Spleen (tissue), 11 donors: ENCODE measurements at regions not wholly inside any gene's neighbourhood (a gene's known extent, or its start where the extent isn't known, plus 50 kb on each side); places are given as distances from the start of the nearest gene placed in this dataset.

ENCODE experiments used
- DNase-seq: peaks from one replicate; pipeline ENCODE4 v3.0.0-alpha.2; 2020
- H3K27ac ChIP-seq, 8 donors: fragments of 200-600 bp; sonication (generic) in 7 of 8; 1 replicate in 4 of 8; 2 replicates in 4 of 8; pipeline versions ENCODE4 v1.5.0 to v1.8.0; 2016 to 2021; ENCODE audit warnings: inconsistent platforms in 4 of 8, mild to moderate bottlenecking in 4 of 8, moderate library complexity in 1 of 8
- H3K27me3 ChIP-seq, 7 donors: fragments of 200-600 bp; sonication (generic) in 6 of 7; replicated peaks in 1 of 7; 1 replicate in 4 of 7; 2 replicates in 3 of 7; pipeline versions ENCODE4 v1.5.0 to v1.8.0; 2016 to 2021; ENCODE audit warnings: inconsistent platforms in 3 of 7, mild to moderate bottlenecking in 1 of 7
- H3K36me3 ChIP-seq, 6 donors: fragments of 200-600 bp; sonication (generic) in 5 of 6; 1 replicate in 4 of 6; 2 replicates in 2 of 6; pipeline versions ENCODE4 v1.5.0 to v1.8.0; 2016 to 2021; ENCODE audit warnings: inconsistent platforms in 2 of 6
- H3K4me1 ChIP-seq, 6 donors: fragments of 200-600 bp; sonication (generic) in 5 of 6; 1 replicate in 3 of 6; 2 replicates in 3 of 6; pipeline versions ENCODE4 v1.5.0 to v1.8.0; 2016 to 2021; ENCODE audit warnings: inconsistent platforms in 3 of 6
- H3K4me3 ChIP-seq, 8 donors: fragments of 200-600 bp; sonication (generic) in 7 of 8; 1 replicate in 4 of 8; 2 replicates in 4 of 8; pipeline versions ENCODE4 v1.5.0 to v1.8.0; 2016 to 2021; ENCODE audit warnings: inconsistent platforms in 4 of 8, mild to moderate bottlenecking in 4 of 8, moderate library complexity in 2 of 8
- H3K9me3 ChIP-seq, 8 donors: fragments of 200-600 bp; sonication (generic) in 7 of 8; 1 replicate in 4 of 8; 2 replicates in 4 of 8; pipeline versions ENCODE4 v1.5.0 to v1.8.0; 2016 to 2021; ENCODE audit warnings: inconsistent platforms in 4 of 8
- POLR2A ChIP-seq, 3 donors: fragments of 450-650 bp; IDR thresholded peaks; one replicate each; pipeline ENCODE4 v1.5.1; 2017; ENCODE audit warnings: antibody characterized with exemption in 3 of 3, mild to moderate bottlenecking in 1 of 3
- POLR2AphosphoS5 ChIP-seq, 3 donors: sonication (generic); formaldehyde crosslinking; IDR thresholded peaks; one replicate each; pipeline ENCODE4 v1.5.1; 2017; ENCODE audit warnings: antibody characterized with exemption in 3 of 3
- WGBS, 5 donors: extraction: QIAGEN DNeasy Blood & Tissue Kit in 3 of 5; methylation state at CpG; one replicate each; pipeline versions ENCODE4 v1.1.5 to v1.1.7; 2013 to 2018; 5-methylcytosine and 5-hydroxymethylcytosine counted together
- intact Hi-C: fragments of 100-400 bp; cut with DNase I; formaldehyde crosslinking; loops from one replicate; pipeline ENCODE4 v1.15.0; 2023; ENCODE audit warnings: low total_unique reads
- TF ChIP-seq, protein P1 (sequence below), 11 experiments: fragments of 200-600 bp in 7 of 11; fragments of 450-650 bp in 4 of 11; sonication (generic) in 4 of 11; IDR thresholded peaks in 8 of 11; conservative IDR thresholded peaks in 3 of 11; 1 replicate in 7 of 11; 2 replicates in 4 of 11; pipeline versions ENCODE4 v1.4.0 to v1.8.0; 2016 to 2021; ENCODE audit warnings: antibody characterized with exemption in 11 of 11, inconsistent platforms in 4 of 11, mild to moderate bottlenecking in 1 of 11
- donor health status: healthy with polysubstance abuse.
- donor health status: DM: no; HTN: no; CAD: no; lungs with moderate emphysema.
- donor health status: DM: no; HTN: no; CAD: no.
- donor health status: Bipolar disorder and iron deficiency.
- donor health status: healthy.
- donor health status: DM: no; HTN: no; CAD: no.
- donor health status: DM: yes; HTN: yes; CAD: no.

- intact Hi-C loops = no loop called here
- no peak overlapping the region for H3K27ac ChIP-seq
- H3K27me3 ChIP-seq = no peaks in the 10 kb centered on the region
- TF ChIP-seq, protein P1, sequence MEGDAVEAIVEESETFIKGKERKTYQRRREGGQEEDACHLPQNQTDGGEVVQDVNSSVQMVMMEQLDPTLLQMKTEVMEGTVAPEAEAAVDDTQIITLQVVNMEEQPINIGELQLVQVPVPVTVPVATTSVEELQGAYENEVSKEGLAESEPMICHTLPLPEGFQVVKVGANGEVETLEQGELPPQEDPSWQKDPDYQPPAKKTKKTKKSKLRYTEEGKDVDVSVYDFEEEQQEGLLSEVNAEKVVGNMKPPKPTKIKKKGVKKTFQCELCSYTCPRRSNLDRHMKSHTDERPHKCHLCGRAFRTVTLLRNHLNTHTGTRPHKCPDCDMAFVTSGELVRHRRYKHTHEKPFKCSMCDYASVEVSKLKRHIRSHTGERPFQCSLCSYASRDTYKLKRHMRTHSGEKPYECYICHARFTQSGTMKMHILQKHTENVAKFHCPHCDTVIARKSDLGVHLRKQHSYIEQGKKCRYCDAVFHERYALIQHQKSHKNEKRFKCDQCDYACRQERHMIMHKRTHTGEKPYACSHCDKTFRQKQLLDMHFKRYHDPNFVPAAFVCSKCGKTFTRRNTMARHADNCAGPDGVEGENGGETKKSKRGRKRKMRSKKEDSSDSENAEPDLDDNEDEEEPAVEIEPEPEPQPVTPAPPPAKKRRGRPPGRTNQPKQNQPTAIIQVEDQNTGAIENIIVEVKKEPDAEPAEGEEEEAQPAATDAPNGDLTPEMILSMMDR (IDR thresholded peaks at IDR 0.05 in 8 of 11, conservative IDR thresholded peaks at IDR 0.05 in 3 of 11) = peak in 1 of 11 experiments; percentile 11
- no peak for TF ChIP-seq POLR2A (IDR thresholded peaks at IDR 0.05)
- no peak for TF ChIP-seq POLR2AphosphoS5 (IDR thresholded peaks at IDR 0.05)
- no peak overlapping the region for H3K4me3 ChIP-seq
- no peak for DNase-seq
- no peaks in the 10 kb centered on the region for H3K4me1 ChIP-seq
- H3K9me3 ChIP-seq = no peaks in the 10 kb centered on the region
- 48 to 55% (median 50%) methylated on average over 2 of the region's 2 CpGs for WGBS, 5 donors
- no peaks in the 10 kb centered on the region for H3K36me3 ChIP-seq
Observed at GRCh38 chr2:52976143-52976949, 791.3 kb upstream of the CHAC2 start.

DNA sequence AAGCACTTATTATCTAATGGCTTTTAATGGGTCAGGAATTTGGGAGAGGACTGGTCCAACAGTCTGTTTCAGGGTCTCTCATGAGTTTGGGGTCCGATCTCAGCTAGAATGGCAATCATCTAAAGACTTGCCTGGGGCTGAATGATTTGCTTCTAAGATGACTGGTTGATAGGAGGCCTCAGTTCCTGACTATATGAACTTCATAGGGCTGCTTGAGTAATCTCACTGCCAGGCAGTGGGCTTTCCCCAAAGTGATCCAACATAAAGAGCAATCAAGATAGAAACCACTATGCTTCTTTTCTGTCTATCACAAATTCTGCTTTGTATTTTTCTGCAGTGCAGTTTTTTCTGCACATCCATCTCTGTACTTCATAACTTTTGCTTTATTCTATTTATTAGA lies 793.5 kb upstream of the CHAC2 start:
- TF ChIP-seq, protein P1 (IDR thresholded peaks at IDR 0.05 in 8 of 11, conservative IDR thresholded peaks at IDR 0.05 in 3 of 11) = no peak
- no peak for TF ChIP-seq POLR2AphosphoS5 (IDR thresholded peaks at IDR 0.05)
- no peak for TF ChIP-seq POLR2A (IDR thresholded peaks at IDR 0.05)
- H3K36me3 ChIP-seq = no peaks in the 10 kb centered on the region

GRCh38 chr2:52970642-52971041 lies 797.0 kb upstream of the CHAC2 start:
- H3K36me3 ChIP-seq = no peaks in the 10 kb centered on the region
- 57 to 69% (median 62%) methylated on average over 1 of the region's 1 CpG for WGBS, 5 donors
- intact Hi-C loops = no loop called here
- DNase-seq = no peak
- no peaks in the 10 kb centered on the region for H3K4me1 ChIP-seq
- H3K4me3 ChIP-seq = no peak overlapping the region
- no peaks in the 10 kb centered on the region for H3K27me3 ChIP-seq
- H3K27ac ChIP-seq = no peak overlapping the region
- TF ChIP-seq, protein P1 (IDR thresholded peaks at IDR 0.05 in 8 of 11, conservative IDR thresholded peaks at IDR 0.05 in 3 of 11) = no peak
- no peak for TF ChIP-seq POLR2AphosphoS5 (IDR thresholded peaks at IDR 0.05)
- TF ChIP-seq POLR2A (IDR thresholded peaks at IDR 0.05) = no peak
- H3K9me3 ChIP-seq = no peaks in the 10 kb centered on the region

More for the DNA sequence above, 793.5 kb upstream of the CHAC2 start:
- WGBS, 5 donors = 73 to 92% (median 85%) methylated on average over 1 of the region's 1 CpG
- intact Hi-C loops = no loop called here
- DNase-seq = no peak
- no peaks in the 10 kb centered on the region for H3K27me3 ChIP-seq
- no peaks in the 10 kb centered on the region for H3K9me3 ChIP-seq
- no peak overlapping the region for H3K27ac ChIP-seq
- H3K4me1 ChIP-seq = no peaks in the 10 kb centered on the region
- H3K4me3 ChIP-seq = no peak overlapping the region

DNA sequence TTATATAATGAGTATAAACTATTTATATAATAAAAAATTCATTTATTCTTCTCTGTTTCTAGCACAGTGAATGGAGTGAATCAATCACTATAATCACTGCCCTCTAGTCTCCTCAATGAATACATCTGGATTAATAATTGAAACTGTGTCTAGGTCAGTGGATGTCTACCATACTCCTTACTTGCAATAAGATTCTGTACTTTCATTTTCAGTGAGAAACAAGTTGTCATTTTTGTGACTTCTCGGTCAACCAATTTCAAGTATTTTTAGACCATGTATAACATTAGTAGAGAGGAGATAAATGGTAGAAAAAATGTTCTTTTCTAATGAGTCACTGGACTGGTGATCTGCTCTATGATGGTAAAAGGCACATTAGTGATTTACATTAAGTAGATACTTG lies 799.6 kb upstream of the CHAC2 start:
- 79 to 91% (median 84%) methylated on average over 1 of the region's 1 CpG for WGBS, 5 donors
- no peak overlapping the region for H3K27ac ChIP-seq
- no peak overlapping the region for H3K4me3 ChIP-seq
- H3K4me1 ChIP-seq = no peaks in the 10 kb centered on the region
- intact Hi-C loops = no loop called here
- H3K36me3 ChIP-seq = no peaks in the 10 kb centered on the region
- no peak for DNase-seq
- H3K9me3 ChIP-seq = no peaks in the 10 kb centered on the region
- no peaks in the 10 kb centered on the region for H3K27me3 ChIP-seq
- TF ChIP-seq, protein P1 (IDR thresholded peaks at IDR 0.05 in 8 of 11, conservative IDR thresholded peaks at IDR 0.05 in 3 of 11) = no peak
- TF ChIP-seq POLR2AphosphoS5 (IDR thresholded peaks at IDR 0.05) = no peak
- TF ChIP-seq POLR2A (IDR thresholded peaks at IDR 0.05) = no peak
